Body of pancreas (tissue), 4 donors: ENCODE measurements at regions not wholly inside any gene's neighbourhood (a gene's known extent, or its start where the extent isn't known, plus 50 kb on each side); places are given as distances from the start of the nearest gene placed in this dataset.

ENCODE experiments used
- CTCF ChIP-seq, 7 experiments: fragments of 450-650 bp in 4 of 7; fragments of 200-600 bp in 3 of 7; sonication (generic) in 3 of 7; IDR thresholded peaks; one replicate each; pipeline ENCODE4 v1.5.1; 2016 to 2019; ENCODE audit warnings: antibody characterized with exemption in 7 of 7
- POLR2A ChIP-seq, 3 donors: fragments of 450-650 bp; IDR thresholded peaks; one replicate each; pipeline ENCODE4 v1.6.1; 2016; ENCODE audit warnings: antibody characterized with exemption in 3 of 3, mild to moderate bottlenecking in 2 of 3

DNA sequence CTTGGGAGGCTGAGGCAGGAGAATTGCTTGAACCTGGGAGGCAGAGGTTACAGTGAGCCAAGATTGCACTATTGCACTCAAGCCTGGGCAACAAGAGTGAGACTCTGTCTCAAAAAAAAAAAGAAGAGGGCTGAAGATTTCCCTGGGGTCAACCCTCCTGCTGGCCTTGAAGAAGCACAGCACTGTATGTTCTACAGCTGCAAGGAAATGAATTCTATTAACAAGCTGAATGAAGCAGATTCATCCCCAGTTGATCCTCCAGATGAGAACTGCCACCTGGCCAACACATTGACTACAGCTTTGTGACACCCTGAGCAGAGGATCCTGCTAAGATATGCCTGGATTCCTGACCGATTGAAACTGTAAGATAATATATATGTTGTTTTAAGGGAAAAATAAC lies 129.5 kb downstream of the ADSS2 start:
- TF ChIP-seq CTCF (IDR thresholded peaks at IDR 0.05) = no peak
- TF ChIP-seq POLR2A (IDR thresholded peaks at IDR 0.05) = no peak
